ENCODE measurements at regions not wholly inside any gene's neighbourhood (a gene's known extent, or its start where the extent isn't known, plus 50 kb on each side); places are given as distances from the start of the nearest gene placed in this dataset.
"Not testable (repeated sequence)": the region's sequence is repeated elsewhere in the genome, so short reads cannot be mapped to it uniquely, and the experiment has no call there.

DNA sequence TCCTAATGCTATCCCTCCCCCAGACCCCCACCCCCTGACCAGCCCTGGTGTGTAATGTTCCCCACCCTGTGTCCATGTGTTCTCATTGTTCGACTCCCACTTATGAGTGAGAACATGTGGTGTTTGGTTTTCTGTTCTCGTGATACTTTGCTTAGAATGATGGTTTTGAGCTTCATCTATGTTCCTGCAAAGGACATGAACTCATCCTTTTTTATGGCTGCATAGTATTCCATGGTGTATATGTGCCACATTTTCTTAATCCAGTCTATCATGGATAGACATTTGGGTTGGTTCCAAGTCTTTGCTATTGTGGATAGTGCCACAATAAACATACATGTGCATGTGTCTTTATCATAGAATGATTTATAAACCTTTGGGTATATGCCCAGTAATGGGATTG is 209.4 kb upstream of the SLC38A2 start:
- not testable (repeated sequence) for H3K4me1 ChIP-seq (ENCODE audit: insufficient read depth, low read length); H3K27ac ChIP-seq (ENCODE audit: low read depth, low read length); H3K9me3 ChIP-seq (ENCODE audit: low read length); H3K36me3 ChIP-seq (ENCODE audit: insufficient read depth, low read length); H3K9ac ChIP-seq (ENCODE audit: low read length); H3K4me3 ChIP-seq (ENCODE audit: low read depth in 1 of 2, low read length in 2 of 2); H3K27me3 ChIP-seq (ENCODE audit: control insufficient read depth in 1 of 2, insufficient read depth in 2 of 2, low read length in 2 of 2)

GRCh38 chr12:46580445-46580844 is 207.9 kb upstream of the SLC38A2 start:
- Histone ChIP-seq H3K27ac (ENCODE audit: low read depth, low read length) (no peak overlapping the region), H3K9me3 (ENCODE audit: low read length) (no peaks in the 10 kb centered on the region), H3K36me3 (ENCODE audit: insufficient read depth, low read length) (no peaks in the 10 kb centered on the region), H3K4me1 (ENCODE audit: insufficient read depth, low read length) (no peaks in the 10 kb centered on the region), H3K9ac (ENCODE audit: low read length) (no peak overlapping the region), H3K4me3 (ENCODE audit: low read depth in 1 of 2, low read length in 2 of 2) (no peak overlapping the region), H3K27me3 (ENCODE audit: control insufficient read depth in 1 of 2, insufficient read depth in 2 of 2, low read length in 2 of 2) (no peaks in the 10 kb centered on the region)

DNA sequence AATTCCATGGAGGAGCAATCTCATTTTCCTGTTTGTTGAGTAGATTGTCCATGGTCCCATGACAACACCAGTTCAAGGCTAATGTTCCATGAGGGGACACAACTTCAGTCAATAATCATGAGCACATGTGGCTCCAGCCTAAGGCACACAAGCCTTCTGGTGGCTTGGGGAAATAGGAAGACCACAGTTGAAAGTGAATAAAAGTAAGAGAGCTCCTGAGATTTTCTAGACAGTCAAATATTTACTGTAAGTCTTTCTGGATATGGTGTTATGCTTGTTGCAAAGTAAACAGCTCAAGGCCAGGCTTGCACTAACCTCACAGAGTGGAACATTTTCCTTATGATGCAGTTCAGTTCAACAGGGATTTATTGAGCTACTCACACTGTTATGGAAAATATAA is 206.9 kb upstream of the SLC38A2 start:
- H3K9ac ChIP-seq (ENCODE audit: low read length) = no peak overlapping the region
- H3K27me3 ChIP-seq (ENCODE audit: control insufficient read depth in 1 of 2, insufficient read depth in 2 of 2, low read length in 2 of 2) = no peaks in the 10 kb centered on the region
- H3K9me3 ChIP-seq (ENCODE audit: low read length) = no peaks in the 10 kb centered on the region
- H3K27ac ChIP-seq (ENCODE audit: low read depth, low read length) = no peak overlapping the region
- no peak overlapping the region for H3K4me3 ChIP-seq (ENCODE audit: low read depth in 1 of 2, low read length in 2 of 2)
- no peaks in the 10 kb centered on the region for H3K4me1 ChIP-seq (ENCODE audit: insufficient read depth, low read length)
- H3K36me3 ChIP-seq (ENCODE audit: insufficient read depth, low read length) = no peaks in the 10 kb centered on the region

DNA sequence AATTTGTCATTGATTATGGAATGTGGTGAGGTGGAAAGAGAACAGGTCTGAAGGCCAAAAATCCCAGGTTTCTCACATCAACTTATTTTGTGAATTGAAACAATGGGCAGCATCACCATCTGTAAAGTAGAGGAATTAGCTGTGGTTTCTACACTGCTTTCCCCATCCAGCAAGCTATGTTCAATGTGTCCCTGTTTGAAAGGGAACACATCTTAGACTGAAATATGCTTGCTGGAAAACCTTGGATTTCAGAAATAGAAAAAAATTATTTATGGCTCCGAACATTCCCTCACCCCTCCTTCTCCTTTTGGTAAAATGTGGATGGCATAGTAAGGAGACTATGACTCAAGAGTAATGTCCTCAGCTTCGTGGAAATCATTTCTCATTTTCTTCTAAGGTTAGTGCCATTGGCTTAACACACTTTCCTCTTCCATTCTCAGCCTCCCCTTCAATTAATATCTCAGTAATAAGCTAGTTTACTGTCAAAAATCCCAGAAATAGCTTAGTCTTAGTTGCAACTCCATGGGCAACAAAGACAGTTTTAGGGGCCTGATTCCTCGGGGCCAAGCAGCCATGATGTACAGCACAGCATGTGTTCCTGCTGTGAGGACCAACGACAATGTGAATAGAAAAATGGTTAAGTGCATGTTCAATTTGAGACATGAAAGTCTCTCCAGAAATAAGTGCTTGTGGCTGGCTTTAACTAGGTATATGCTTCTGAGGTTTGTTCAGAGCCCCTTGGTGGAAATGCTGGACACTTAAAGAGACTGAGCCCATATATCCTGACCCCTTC is 205.8 kb upstream of the SLC38A2 start:
- Histone ChIP-seq H3K9ac (ENCODE audit: low read length) (no peak overlapping the region), H3K4me3 (ENCODE audit: low read depth in 1 of 2, low read length in 2 of 2) (no peak overlapping the region), H3K36me3 (ENCODE audit: insufficient read depth, low read length) (no peaks in the 10 kb centered on the region), H3K4me1 (ENCODE audit: insufficient read depth, low read length) (no peaks in the 10 kb centered on the region), H3K27me3 (ENCODE audit: control insufficient read depth in 1 of 2, insufficient read depth in 2 of 2, low read length in 2 of 2) (no peaks in the 10 kb centered on the region), H3K27ac (ENCODE audit: low read depth, low read length) (no peak overlapping the region), H3K9me3 (ENCODE audit: low read length) (no peaks in the 10 kb centered on the region)

- no peak overlapping the region for H3K9ac ChIP-seq (ENCODE audit: low read length)
- H3K36me3 ChIP-seq (ENCODE audit: insufficient read depth, low read length) = no peaks in the 10 kb centered on the region
- no peaks in the 10 kb centered on the region for H3K9me3 ChIP-seq (ENCODE audit: low read length)
- H3K27ac ChIP-seq (ENCODE audit: low read depth, low read length) = no peak overlapping the region
- no peaks in the 10 kb centered on the region for H3K27me3 ChIP-seq (ENCODE audit: control insufficient read depth in 1 of 2, insufficient read depth in 2 of 2, low read length in 2 of 2)
- no peak overlapping the region for H3K4me3 ChIP-seq (ENCODE audit: low read depth in 1 of 2, low read length in 2 of 2)
- no peaks in the 10 kb centered on the region for H3K4me1 ChIP-seq (ENCODE audit: insufficient read depth, low read length)
Observed at GRCh38 chr12:46577063-46577776, 204.6 kb upstream of the SLC38A2 start.

- Histone ChIP-seq H3K36me3 (ENCODE audit: insufficient read depth, low read length) (no peaks in the 10 kb centered on the region), H3K9me3 (ENCODE audit: low read length) (no peaks in the 10 kb centered on the region), H3K9ac (ENCODE audit: low read length) (no peak overlapping the region), H3K4me1 (ENCODE audit: insufficient read depth, low read length) (no peaks in the 10 kb centered on the region), H3K27ac (ENCODE audit: low read depth, low read length) (no peak overlapping the region), H3K4me3 (ENCODE audit: low read depth in 1 of 2, low read length in 2 of 2) (no peak overlapping the region), H3K27me3 (ENCODE audit: control insufficient read depth in 1 of 2, insufficient read depth in 2 of 2, low read length in 2 of 2) (no peaks in the 10 kb centered on the region)
Observed at GRCh38 chr12:46574847-46575246, 202.3 kb upstream of the SLC38A2 start.

DNA sequence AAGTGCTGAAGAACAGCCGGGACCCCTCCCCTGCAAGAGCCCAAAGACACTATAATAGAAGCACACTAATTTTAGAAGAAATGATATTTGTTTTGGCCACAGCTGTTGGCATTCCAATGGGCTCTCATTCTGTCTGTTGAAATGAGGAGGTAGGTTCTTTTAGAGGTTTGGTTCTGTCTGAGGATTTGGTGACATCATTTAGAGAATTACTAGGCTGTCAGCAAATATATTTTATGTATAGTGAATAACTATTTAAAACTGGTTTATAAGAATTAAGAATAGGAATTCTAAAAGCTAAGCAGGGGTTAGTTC is 200.7 kb upstream of the SLC38A2 start:
- Histone ChIP-seq H3K27ac (ENCODE audit: low read depth, low read length) (no peak overlapping the region), H3K4me1 (ENCODE audit: insufficient read depth, low read length) (no peaks in the 10 kb centered on the region), H3K27me3 (ENCODE audit: control insufficient read depth in 1 of 2, insufficient read depth in 2 of 2, low read length in 2 of 2) (no peaks in the 10 kb centered on the region), H3K36me3 (ENCODE audit: insufficient read depth, low read length) (no peaks in the 10 kb centered on the region), H3K9me3 (ENCODE audit: low read length) (no peaks in the 10 kb centered on the region), H3K9ac (ENCODE audit: low read length) (no peak overlapping the region), H3K4me3 (ENCODE audit: low read depth in 1 of 2, low read length in 2 of 2) (no peak overlapping the region)

GRCh38 chr12:46572644-46573346 is 200.2 kb upstream of the SLC38A2 start:
- Histone ChIP-seq H3K36me3 (ENCODE audit: insufficient read depth, low read length) (no peaks in the 10 kb centered on the region), H3K9me3 (ENCODE audit: low read length) (no peaks in the 10 kb centered on the region), H3K27me3 (ENCODE audit: control insufficient read depth in 1 of 2, insufficient read depth in 2 of 2, low read length in 2 of 2) (no peaks in the 10 kb centered on the region), H3K27ac (ENCODE audit: low read depth, low read length) (no peak overlapping the region), H3K9ac (ENCODE audit: low read length) (no peak overlapping the region), H3K4me3 (ENCODE audit: low read depth in 1 of 2, low read length in 2 of 2) (no peak overlapping the region), H3K4me1 (ENCODE audit: insufficient read depth, low read length) (no peaks in the 10 kb centered on the region)

- no peaks in the 10 kb centered on the region for H3K27me3 ChIP-seq (ENCODE audit: control insufficient read depth in 1 of 2, insufficient read depth in 2 of 2, low read length in 2 of 2)
- no peaks in the 10 kb centered on the region for H3K4me1 ChIP-seq (ENCODE audit: insufficient read depth, low read length)
- no peak overlapping the region for H3K9ac ChIP-seq (ENCODE audit: low read length)
- peaks cover 5% of the 10 kb centered on the region for H3K9me3 ChIP-seq (ENCODE audit: low read length)
- no peaks in the 10 kb centered on the region for H3K36me3 ChIP-seq (ENCODE audit: insufficient read depth, low read length)
- no peak overlapping the region for H3K27ac ChIP-seq (ENCODE audit: low read depth, low read length)
- no peak overlapping the region for H3K4me3 ChIP-seq (ENCODE audit: low read depth in 1 of 2, low read length in 2 of 2)
Observed at GRCh38 chr12:46571608-46572007, 199.0 kb upstream of the SLC38A2 start.

GRCh38 chr12:46569826-46570439 is 197.4 kb upstream of the SLC38A2 start:
- Histone ChIP-seq H3K9me3 (ENCODE audit: low read length) (peaks cover 10% of the 10 kb centered on the region), H3K4me1 (ENCODE audit: insufficient read depth, low read length) (no peaks in the 10 kb centered on the region), H3K36me3 (ENCODE audit: insufficient read depth, low read length) (no peaks in the 10 kb centered on the region), H3K27me3 (ENCODE audit: control insufficient read depth in 1 of 2, insufficient read depth in 2 of 2, low read length in 2 of 2) (no peaks in the 10 kb centered on the region), H3K9ac (ENCODE audit: low read length) (no peak overlapping the region), H3K27ac (ENCODE audit: low read depth, low read length) (no peak overlapping the region), H3K4me3 (ENCODE audit: low read depth in 1 of 2, low read length in 2 of 2) (no peak overlapping the region)

GRCh38 chr12:46567667-46568066 is 195.1 kb upstream of the SLC38A2 start:
- no peak overlapping the region for H3K4me3 ChIP-seq (ENCODE audit: low read depth in 1 of 2, low read length in 2 of 2)
- peaks cover 10% of the 10 kb centered on the region for H3K9me3 ChIP-seq (ENCODE audit: low read length)
- H3K27me3 ChIP-seq (ENCODE audit: control insufficient read depth in 1 of 2, insufficient read depth in 2 of 2, low read length in 2 of 2) = no peaks in the 10 kb centered on the region
- no peak overlapping the region for H3K9ac ChIP-seq (ENCODE audit: low read length)
- H3K27ac ChIP-seq (ENCODE audit: low read depth, low read length) = no peak overlapping the region
- H3K36me3 ChIP-seq (ENCODE audit: insufficient read depth, low read length) = no peaks in the 10 kb centered on the region
- H3K4me1 ChIP-seq (ENCODE audit: insufficient read depth, low read length) = peaks cover 2% of the 10 kb centered on the region
